Activated T-cell treated with anti-CD3 and anti-CD28 coated beads for 48 hours (primary cell): ENCODE measurements at regions not wholly inside any gene's neighbourhood (a gene's known extent, or its start where the extent isn't known, plus 50 kb on each side); places are given as distances from the start of the nearest gene placed in this dataset.
"Not testable (repeated sequence)": the region's sequence is repeated elsewhere in the genome, so short reads cannot be mapped to it uniquely, and the experiment has no call there.

Experiments used
- DNase-seq: peaks from one replicate; pipeline ENCODE4 v3.0.0-alpha.2; 2020; ENCODE audit warnings: low read depth

- no peak for DNase-seq
These were observed 341.2 kb upstream of the USP9Y start for GRCh38 chrY:12359867-12360266.

- DNase-seq = no peak
These were observed 340.5 kb upstream of the USP9Y start for GRCh38 chrY:12360496-12360895.

GRCh38 chrY:12365311-12365910 is 335.6 kb upstream of the USP9Y start:
- no peak for DNase-seq

- not testable (repeated sequence) for DNase-seq
These were observed 326.4 kb upstream of the USP9Y start for GRCh38 chrY:12374588-12374987.

- not testable (repeated sequence) for DNase-seq
These were observed 309.1 kb upstream of the USP9Y start for GRCh38 chrY:12391655-12392559.

GRCh38 chrY:12393190-12393589 is 307.8 kb upstream of the USP9Y start:
- no peak for DNase-seq

- not testable (repeated sequence) for DNase-seq
These were observed 305.5 kb upstream of the USP9Y start for GRCh38 chrY:12395381-12396120.

- no peak for DNase-seq
These were observed 297.1 kb upstream of the USP9Y start for GRCh38 chrY:12403916-12404315.

- no peak for DNase-seq
These were observed 292.8 kb upstream of the USP9Y start for GRCh38 chrY:12408236-12408635.

GRCh38 chrY:12410696-12411095 is 290.3 kb upstream of the USP9Y start:
- no peak for DNase-seq

GRCh38 chrY:12421072-12421787 is 279.8 kb upstream of the USP9Y start:
- no peak for DNase-seq

GRCh38 chrY:12421788-12422124 is 279.3 kb upstream of the USP9Y start:
- DNase-seq = no peak

GRCh38 chrY:12422536-12422935 is 278.5 kb upstream of the USP9Y start:
- DNase-seq = no peak

GRCh38 chrY:12423416-12424252 is 277.4 kb upstream of the USP9Y start:
- DNase-seq = no peak

- DNase-seq = no peak
These were observed 275.5 kb upstream of the USP9Y start for GRCh38 chrY:12425506-12425905.

GRCh38 chrY:12427361-12427760 is 273.7 kb upstream of the USP9Y start:
- no peak for DNase-seq

GRCh38 chrY:12431546-12431945 is 269.5 kb upstream of the USP9Y start:
- no peak for DNase-seq

- not testable (repeated sequence) for DNase-seq
These were observed 262.2 kb upstream of the USP9Y start for GRCh38 chrY:12438823-12439222.

GRCh38 chrY:12444200-12444599 is 256.8 kb upstream of the USP9Y start:
- DNase-seq = no peak

GRCh38 chrY:12446486-12447265 is 254.4 kb upstream of the USP9Y start:
- DNase-seq = not testable (repeated sequence)
